ENCODE measurements at regions not wholly inside any gene's neighbourhood (a gene's known extent, or its start where the extent isn't known, plus 50 kb on each side); places are given as distances from the start of the nearest gene placed in this dataset.

GRCh38 chr6:147133669-147134068, 70.5 kb upstream of the STXBP5 start:
- Histone ChIP-seq H3K36me3 (ENCODE audit: control insufficient read depth in 4 of 4, insufficient read depth in 4 of 4, low read length in 3 of 4) (no peaks in the 10 kb centered on the region), H3K4me1 (ENCODE audit: control extremely low read depth in 1 of 4, control insufficient read depth in 4 of 4, insufficient read depth in 4 of 4, low read length in 3 of 4) (no peaks in the 10 kb centered on the region), H3K27ac (ENCODE audit: insufficient read depth in 1 of 2, low read depth in 1 of 2, low read length in 2 of 2, poor library complexity in 1 of 2, severe bottlenecking in 2 of 2) (no peak overlapping the region), H3K4me3 (ENCODE audit: control insufficient read depth in 1 of 7, extremely low read depth in 1 of 7, insufficient read depth in 4 of 7, low read depth in 2 of 7, low read length in 6 of 7) (no peak overlapping the region), H3K27me3 (replicated peaks in 2 of 5; ENCODE audit: control insufficient read depth in 4 of 5, insufficient read depth in 5 of 5, low read length in 4 of 5) (no peaks in the 10 kb centered on the region), H3K9me3 (ENCODE audit: control extremely low read depth in 1 of 5, control insufficient read depth in 4 of 5, insufficient read depth in 2 of 5, low read depth in 1 of 5, low read length in 4 of 5) (no peaks in the 10 kb centered on the region)
- ChIA-PET CTCF (no interaction called here), POLR2A (no interaction called here)
- no peak for DNase-seq
- WGBS (ENCODE audit: insufficient coverage) = 100% methylated on average over 2 of the region's 4 CpGs

- no peak overlapping the region for H3K27ac ChIP-seq (ENCODE audit: insufficient read depth in 1 of 2, low read depth in 1 of 2, low read length in 2 of 2, poor library complexity in 1 of 2, severe bottlenecking in 2 of 2)
- no peak overlapping the region for H3K4me3 ChIP-seq (ENCODE audit: control insufficient read depth in 1 of 7, extremely low read depth in 1 of 7, insufficient read depth in 4 of 7, low read depth in 2 of 7, low read length in 6 of 7)
- H3K9me3 ChIP-seq (ENCODE audit: control extremely low read depth in 1 of 5, control insufficient read depth in 4 of 5, insufficient read depth in 2 of 5, low read depth in 1 of 5, low read length in 4 of 5) = no peaks in the 10 kb centered on the region
- H3K36me3 ChIP-seq (ENCODE audit: control insufficient read depth in 4 of 4, insufficient read depth in 4 of 4, low read length in 3 of 4) = no peaks in the 10 kb centered on the region
- 28% methylated on average over 2 of the region's 2 CpGs for WGBS (ENCODE audit: insufficient coverage)
- no peaks in the 10 kb centered on the region for H3K27me3 ChIP-seq (replicated peaks in 2 of 5; ENCODE audit: control insufficient read depth in 4 of 5, insufficient read depth in 5 of 5, low read length in 4 of 5)
- no peaks in the 10 kb centered on the region for H3K4me1 ChIP-seq (ENCODE audit: control extremely low read depth in 1 of 4, control insufficient read depth in 4 of 4, insufficient read depth in 4 of 4, low read length in 3 of 4)
- ChIA-PET CTCF (interaction anchor here (0.7 kb wide), 1 partner anchor 23 kb away, joined by 3 read pairs; no protein-coding TSS in a partner anchor), POLR2A (no interaction called here)
- DNase-seq = peak in 2 of 3 donors; percentile 58 to 66
These were observed 69.0 kb upstream of the STXBP5 start for GRCh38 chr6:147135211-147135681.

GRCh38 chr6:147136057-147136456, 68.2 kb upstream of the STXBP5 start:
- no peaks in the 10 kb centered on the region for H3K9me3 ChIP-seq (ENCODE audit: control extremely low read depth in 1 of 5, control insufficient read depth in 4 of 5, insufficient read depth in 2 of 5, low read depth in 1 of 5, low read length in 4 of 5)
- WGBS (ENCODE audit: insufficient coverage) = 90% methylated on average over 2 of the region's 2 CpGs
- DNase-seq = no peak
- H3K27ac ChIP-seq (ENCODE audit: insufficient read depth in 1 of 2, low read depth in 1 of 2, low read length in 2 of 2, poor library complexity in 1 of 2, severe bottlenecking in 2 of 2) = no peak overlapping the region
- ChIA-PET POLR2A (no interaction called here), CTCF (no interaction called here)
- H3K4me3 ChIP-seq (ENCODE audit: control insufficient read depth in 1 of 7, extremely low read depth in 1 of 7, insufficient read depth in 4 of 7, low read depth in 2 of 7, low read length in 6 of 7) = no peak overlapping the region
- H3K36me3 ChIP-seq (ENCODE audit: control insufficient read depth in 4 of 4, insufficient read depth in 4 of 4, low read length in 3 of 4) = no peaks in the 10 kb centered on the region
- no peaks in the 10 kb centered on the region for H3K27me3 ChIP-seq (replicated peaks in 2 of 5; ENCODE audit: control insufficient read depth in 4 of 5, insufficient read depth in 5 of 5, low read length in 4 of 5)
- H3K4me1 ChIP-seq (ENCODE audit: control extremely low read depth in 1 of 4, control insufficient read depth in 4 of 4, insufficient read depth in 4 of 4, low read length in 3 of 4) = no peaks in the 10 kb centered on the region

GRCh38 chr6:147137986-147138385, 66.2 kb upstream of the STXBP5 start:
- H3K36me3 ChIP-seq (ENCODE audit: control insufficient read depth in 4 of 4, insufficient read depth in 4 of 4, low read length in 3 of 4) = no peaks in the 10 kb centered on the region
- no peaks in the 10 kb centered on the region for H3K27me3 ChIP-seq (replicated peaks in 2 of 5; ENCODE audit: control insufficient read depth in 4 of 5, insufficient read depth in 5 of 5, low read length in 4 of 5)
- CTCF ChIA-PET = no interaction called here
- no peaks in the 10 kb centered on the region for H3K4me1 ChIP-seq (ENCODE audit: control extremely low read depth in 1 of 4, control insufficient read depth in 4 of 4, insufficient read depth in 4 of 4, low read length in 3 of 4)
- H3K27ac ChIP-seq (ENCODE audit: insufficient read depth in 1 of 2, low read depth in 1 of 2, low read length in 2 of 2, poor library complexity in 1 of 2, severe bottlenecking in 2 of 2) = no peak overlapping the region
- 96% methylated on average over 4 of the region's 4 CpGs for WGBS (ENCODE audit: insufficient coverage)
- no peak overlapping the region for H3K4me3 ChIP-seq (ENCODE audit: control insufficient read depth in 1 of 7, extremely low read depth in 1 of 7, insufficient read depth in 4 of 7, low read depth in 2 of 7, low read length in 6 of 7)
- H3K9me3 ChIP-seq (ENCODE audit: control extremely low read depth in 1 of 5, control insufficient read depth in 4 of 5, insufficient read depth in 2 of 5, low read depth in 1 of 5, low read length in 4 of 5) = no peaks in the 10 kb centered on the region
- DNase-seq = peak in 2 of 3 donors; percentile 15 to 40
- POLR2A ChIA-PET = no interaction called here

- no peaks in the 10 kb centered on the region for H3K4me1 ChIP-seq (ENCODE audit: control extremely low read depth in 1 of 4, control insufficient read depth in 4 of 4, insufficient read depth in 4 of 4, low read length in 3 of 4)
- H3K4me3 ChIP-seq (ENCODE audit: control insufficient read depth in 1 of 7, extremely low read depth in 1 of 7, insufficient read depth in 4 of 7, low read depth in 2 of 7, low read length in 6 of 7) = no peak overlapping the region
- H3K9me3 ChIP-seq (ENCODE audit: control extremely low read depth in 1 of 5, control insufficient read depth in 4 of 5, insufficient read depth in 2 of 5, low read depth in 1 of 5, low read length in 4 of 5) = no peaks in the 10 kb centered on the region
- no peak overlapping the region for H3K27ac ChIP-seq (ENCODE audit: insufficient read depth in 1 of 2, low read depth in 1 of 2, low read length in 2 of 2, poor library complexity in 1 of 2, severe bottlenecking in 2 of 2)
- no peaks in the 10 kb centered on the region for H3K27me3 ChIP-seq (replicated peaks in 2 of 5; ENCODE audit: control insufficient read depth in 4 of 5, insufficient read depth in 5 of 5, low read length in 4 of 5)
- ChIA-PET POLR2A (no interaction called here), CTCF (no interaction called here)
- DNase-seq = no peak
- WGBS (ENCODE audit: insufficient coverage) = 83% methylated on average over 1 of the region's 3 CpGs
- no peaks in the 10 kb centered on the region for H3K36me3 ChIP-seq (ENCODE audit: control insufficient read depth in 4 of 4, insufficient read depth in 4 of 4, low read length in 3 of 4)
These were observed 65.4 kb upstream of the STXBP5 start for GRCh38 chr6:147138835-147139234.

- Histone ChIP-seq H3K27ac (ENCODE audit: insufficient read depth in 1 of 2, low read depth in 1 of 2, low read length in 2 of 2, poor library complexity in 1 of 2, severe bottlenecking in 2 of 2) (no peak overlapping the region), H3K36me3 (ENCODE audit: control insufficient read depth in 4 of 4, insufficient read depth in 4 of 4, low read length in 3 of 4) (no peaks in the 10 kb centered on the region), H3K27me3 (replicated peaks in 2 of 5; ENCODE audit: control insufficient read depth in 4 of 5, insufficient read depth in 5 of 5, low read length in 4 of 5) (no peaks in the 10 kb centered on the region), H3K4me3 (ENCODE audit: control insufficient read depth in 1 of 7, extremely low read depth in 1 of 7, insufficient read depth in 4 of 7, low read depth in 2 of 7, low read length in 6 of 7) (no peak overlapping the region), H3K4me1 (ENCODE audit: control extremely low read depth in 1 of 4, control insufficient read depth in 4 of 4, insufficient read depth in 4 of 4, low read length in 3 of 4) (no peaks in the 10 kb centered on the region), H3K9me3 (ENCODE audit: control extremely low read depth in 1 of 5, control insufficient read depth in 4 of 5, insufficient read depth in 2 of 5, low read depth in 1 of 5, low read length in 4 of 5) (no peaks in the 10 kb centered on the region)
- no CpG with 5 or more reads among the region's 1 CpG for WGBS (ENCODE audit: insufficient coverage)
- ChIA-PET CTCF (no interaction called here), POLR2A (no interaction called here)
- peak in 1 of 3 donors; percentile 6 for DNase-seq
These were observed 62.4 kb upstream of the STXBP5 start for GRCh38 chr6:147141711-147142308.

GRCh38 chr6:147142684-147143245, 61.5 kb upstream of the STXBP5 start:
- no peaks in the 10 kb centered on the region for H3K36me3 ChIP-seq (ENCODE audit: control insufficient read depth in 4 of 4, insufficient read depth in 4 of 4, low read length in 3 of 4)
- ChIA-PET CTCF (no interaction called here), POLR2A (no interaction called here)
- peaks cover 0 to 2% (median 0%) of the 10 kb centered on the region in 5 experiments for H3K9me3 ChIP-seq (ENCODE audit: control extremely low read depth in 1 of 5, control insufficient read depth in 4 of 5, insufficient read depth in 2 of 5, low read depth in 1 of 5, low read length in 4 of 5)
- 100% methylated on average over 1 of the region's 3 CpGs for WGBS (ENCODE audit: insufficient coverage)
- no peak overlapping the region for H3K27ac ChIP-seq (ENCODE audit: insufficient read depth in 1 of 2, low read depth in 1 of 2, low read length in 2 of 2, poor library complexity in 1 of 2, severe bottlenecking in 2 of 2)
- no peaks in the 10 kb centered on the region for H3K27me3 ChIP-seq (replicated peaks in 2 of 5; ENCODE audit: control insufficient read depth in 4 of 5, insufficient read depth in 5 of 5, low read length in 4 of 5)
- no peak overlapping the region for H3K4me3 ChIP-seq (ENCODE audit: control insufficient read depth in 1 of 7, extremely low read depth in 1 of 7, insufficient read depth in 4 of 7, low read depth in 2 of 7, low read length in 6 of 7)
- DNase-seq = no peak
- no peaks in the 10 kb centered on the region for H3K4me1 ChIP-seq (ENCODE audit: control extremely low read depth in 1 of 4, control insufficient read depth in 4 of 4, insufficient read depth in 4 of 4, low read length in 3 of 4)

Data from common myeloid progenitor, CD34-positive (primary cell).